GM12878 (cell line): ENCODE measurements at regions not wholly inside any gene's neighbourhood (a gene's known extent, or its start where the extent isn't known, plus 50 kb on each side); places are given as distances from the start of the nearest gene placed in this dataset.

Experiments
- ATAC-seq: fragments of 200-7000 bp; cut with Tn5 transposase; 3 replicates; pipeline ENCODE4 v1.9.1; 2020; ENCODE audit warnings: mild to moderate bottlenecking, moderate library complexity
- BruUV-seq: library from RNA; stranded (reverse); fragments of 400-500 nt; replicated peaks from 2 replicates; lab custom pipeline; 2021; lab: Mats Ljungman, UMichigan
- CTCF ChIA-PET: fragments of 300-600 bp; sonication (Branson Sonifier 250); formaldehyde crosslinking; extraction: SDS; loops from one replicate; lab custom pipeline; 2021; ENCODE audit warnings: inconsistent platforms; lab: Yijun Ruan, JAX
- POLR2A ChIA-PET: fragments of 350-600 bp; formaldehyde crosslinking; extraction: SDS; loops from one replicate; lab custom pipeline; 2021; ENCODE audit warnings: inconsistent platforms; lab: Charles Lee
- RAD21 ChIA-PET: fragments of 300-600 bp; sonication (Branson Sonifier 250); formaldehyde crosslinking; loops from one replicate; lab custom pipeline; 2023; ENCODE audit warnings: antibody characterized with exemption; ENCODE audit not compliant: unreplicated experiment; lab: Charles Lee
- SMC1A ChIA-PET: fragments of 300-600 bp; sonication (Branson Sonifier 250); formaldehyde crosslinking; loops from one replicate; lab custom pipeline; 2023; ENCODE audit not compliant: unreplicated experiment, uncharacterized antibody; lab: Charles Lee
- DNase-seq: peaks from one replicate; pipeline ENCODE4 v3.0.0-alpha.2; 2011; ENCODE audit warnings: low read depth, low spot score
- FAIRE-seq: peaks from 3 replicates; lab custom pipeline; 2011; peaks lifted over from hg19 to GRCh38; lab: Jason Lieb, UNC
- H2AFZ ChIP-seq: 2 replicates; pipeline ENCODE4 v1.6.0; 2011; ENCODE audit warnings: low read depth, low read length, control low read depth; ENCODE audit not compliant: control insufficient read depth
- H3K27ac ChIP-seq: 2 replicates; pipeline ENCODE4 v1.5.1; 2011; ENCODE audit warnings: control low read depth; ENCODE audit not compliant: control insufficient read depth, insufficient read depth
- H3K27me3 ChIP-seq, 2 experiments: replicated peaks in 1 of 2; 2 replicates each; pipeline versions ENCODE4 v1.6.0 to v1.6.1; 2011; ENCODE audit warnings: low read length in 1 of 2; ENCODE audit not compliant: control insufficient read depth in 2 of 2, insufficient read depth in 2 of 2
- H3K36me3 ChIP-seq, 2 experiments: 2 replicates each; pipeline ENCODE4 v1.5.1; 2011; ENCODE audit warnings: low read length in 1 of 2; ENCODE audit not compliant: control insufficient read depth in 2 of 2, insufficient read depth in 2 of 2
- H3K4me1 ChIP-seq: 2 replicates; pipeline ENCODE4 v1.6.1; 2011; ENCODE audit warnings: mild to moderate bottlenecking, low read length, moderate library complexity, mixed read lengths; ENCODE audit not compliant: control insufficient read depth, insufficient read depth
- H3K4me2 ChIP-seq: 2 replicates; pipeline ENCODE4 v1.6.0; 2011; ENCODE audit warnings: control low read depth; ENCODE audit not compliant: control insufficient read depth, insufficient read depth
- H3K4me3 ChIP-seq: fragments of 200-600 bp; sonication (generic); 2 replicates; pipeline ENCODE4 v1.5.1; 2016
- H3K79me2 ChIP-seq: 2 replicates; pipeline ENCODE4 v1.6.0; 2011; ENCODE audit warnings: low read length; ENCODE audit not compliant: control insufficient read depth, insufficient read depth
- H3K9ac ChIP-seq: 2 replicates; pipeline ENCODE4 v1.8.0; 2011; ENCODE audit warnings: low read length, control low read depth, mixed read lengths; ENCODE audit not compliant: control insufficient read depth, insufficient read depth
- H3K9me3 ChIP-seq: replicated peaks from 3 replicates; pipeline ENCODE4 v1.5.1; 2011; ENCODE audit warnings: mild to moderate bottlenecking, low read length; ENCODE audit not compliant: control insufficient read depth, insufficient read depth
- H4K20me1 ChIP-seq: 2 replicates; pipeline ENCODE4 v1.6.0; 2011; ENCODE audit not compliant: control insufficient read depth, insufficient read depth
- ETV6 ChIP-seq, 2 experiments: fragments of 450-650 bp in 1 of 2; IDR thresholded peaks in 1 of 2; conservative IDR thresholded peaks in 1 of 2; 2 replicates each; pipeline ENCODE4 v1.6.1; 2014; ENCODE audit warnings: antibody characterized with exemption in 1 of 2, borderline replicate concordance in 1 of 2, low read depth in 1 of 2, mild to moderate bottlenecking in 1 of 2, moderate library complexity in 1 of 2
- GABPA ChIP-seq: IDR thresholded peaks from 2 replicates; pipeline ENCODE4 v1.6.1; 2014; ENCODE audit warnings: antibody characterized with exemption, low read depth, mild to moderate bottlenecking, inconsistent platforms
- KAT2A ChIP-seq: conservative IDR thresholded peaks from 2 replicates; pipeline ENCODE4 v1.6.1; 2011; ENCODE audit warnings: low read depth, low read length; ENCODE audit not compliant: control insufficient read depth
- PML ChIP-seq: IDR thresholded peaks from 2 replicates; pipeline ENCODE4 v1.6.1; 2012; ENCODE audit warnings: low read length, inconsistent platforms
- RAD21 ChIP-seq: IDR thresholded peaks from 2 replicates; pipeline ENCODE4 v1.6.1; 2011; ENCODE audit warnings: mild to moderate bottlenecking, low read depth, low read length, moderate library complexity; ENCODE audit not compliant: insufficient read depth
- SPI1 ChIP-seq: IDR thresholded peaks from 2 replicates; pipeline ENCODE4 v1.6.1; 2011; ENCODE audit warnings: low read depth, mild to moderate bottlenecking, low read length, moderate library complexity, borderline replicate concordance; ENCODE audit not compliant: insufficient read depth
- SRF ChIP-seq, 2 experiments: IDR thresholded peaks; 2 replicates each; pipeline ENCODE4 v1.6.1; 2011; ENCODE audit warnings: low read depth in 2 of 2, low read length in 2 of 2, mild to moderate bottlenecking in 1 of 2, moderate library complexity in 1 of 2
- SUPT20H ChIP-seq: IDR thresholded peaks from 2 replicates; pipeline ENCODE4 v1.6.1; 2011; ENCODE audit warnings: low read depth, mild to moderate bottlenecking, low read length, moderate library complexity, borderline replicate concordance; ENCODE audit not compliant: control insufficient read depth
- WGBS: methylation state at CpG from one replicate; pipeline ENCODE4 v1.1.6; 2016; ENCODE audit warnings: low lambda C conversion rate; ENCODE audit not compliant: insufficient replicate concordance, insufficient coverage; ENCODE audit errors: missing lambda C conversion rate; 5-methylcytosine and 5-hydroxymethylcytosine counted together
- in situ Hi-C: fragments of 300-500 bp; cut with MboI; formaldehyde crosslinking; loops from 9 replicates; pipeline ENCODE4 v1.14.3; 2018; ENCODE audit warnings: mixed read lengths
- intact Hi-C: fragments of 100-400 bp; cut with micrococcal nuclease; formaldehyde crosslinking; loops from one replicate; pipeline ENCODE4 v1.14.2; 2022; ENCODE audit not compliant: unreplicated experiment
- TF ChIP-seq, protein P1 (sequence below): IDR thresholded peaks from 2 replicates; pipeline ENCODE4 v1.6.1; 2012; ENCODE audit warnings: low read length, inconsistent platforms
- TF ChIP-seq, protein P2 (sequence below): fragments of 450-650 bp; IDR thresholded peaks from 2 replicates; pipeline ENCODE4 v1.6.1; 2017; ENCODE audit warnings: borderline replicate concordance
- TF ChIP-seq, protein P3 (sequence below): fragments of 450-650 bp; IDR thresholded peaks from 2 replicates; pipeline ENCODE4 v1.6.1; 2016; ENCODE audit warnings: mild to moderate bottlenecking
- TF ChIP-seq, protein P4 (sequence below): IDR thresholded peaks from 2 replicates; pipeline ENCODE4 v1.6.1; 2012; ENCODE audit warnings: low read depth, low read length, improper control_type of control experiment

DNA sequence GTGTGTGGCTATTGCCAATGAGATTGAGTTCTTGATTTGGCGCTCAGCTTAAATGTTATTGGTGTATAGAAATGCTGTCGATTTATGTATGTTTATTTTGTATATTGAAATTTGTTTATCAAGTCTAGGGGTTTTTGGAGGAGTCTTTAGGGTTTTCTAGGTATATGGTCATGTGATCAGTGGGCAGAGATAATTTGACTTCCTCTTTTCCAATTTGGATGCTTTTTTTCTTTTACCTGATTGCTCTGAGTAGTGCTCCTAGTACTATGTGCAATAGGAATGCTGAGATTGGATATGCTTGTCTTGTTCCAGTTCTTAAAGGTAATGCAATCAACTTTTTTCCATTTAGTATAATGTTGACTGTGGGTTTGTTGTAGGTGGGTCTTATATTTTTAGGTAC is 99.8 kb upstream of the PMCH start:
- Histone ChIP-seq H3K27ac (no peak overlapping the region), H3K9ac (no peak overlapping the region), H3K36me3 (no peaks in the 10 kb centered on the region), H3K79me2 (no peaks in the 10 kb centered on the region), H3K4me1 (no peaks in the 10 kb centered on the region), H3K9me3 (no peaks in the 10 kb centered on the region; the same call in 2 of the 3 replicates), H3K4me3 (no peak overlapping the region), H3K27me3 (no peaks in the 10 kb centered on the region), H3K4me2 (no peak overlapping the region), H2AFZ (no peak overlapping the region), H4K20me1 (no peaks in the 10 kb centered on the region)
- ChIA-PET RAD21 (no interaction called here), SMC1A (interaction anchor here (1.1 to 1.9 kb wide), 2 partner anchors 125 to 405 kb away, joined by 3 to 4 read pairs; no protein-coding TSS in a partner anchor), CTCF (no interaction called here), POLR2A (no interaction called here)
- intact Hi-C loops, result no loop called here
- 88% methylated on average over 2 of the region's 2 CpGs for WGBS
- no TSS peak for BruUV-seq
- peak; percentile 37; the same call in 1 of the 2 replicates for TF ChIP-seq SPI1
- TF ChIP-seq, protein P1, sequence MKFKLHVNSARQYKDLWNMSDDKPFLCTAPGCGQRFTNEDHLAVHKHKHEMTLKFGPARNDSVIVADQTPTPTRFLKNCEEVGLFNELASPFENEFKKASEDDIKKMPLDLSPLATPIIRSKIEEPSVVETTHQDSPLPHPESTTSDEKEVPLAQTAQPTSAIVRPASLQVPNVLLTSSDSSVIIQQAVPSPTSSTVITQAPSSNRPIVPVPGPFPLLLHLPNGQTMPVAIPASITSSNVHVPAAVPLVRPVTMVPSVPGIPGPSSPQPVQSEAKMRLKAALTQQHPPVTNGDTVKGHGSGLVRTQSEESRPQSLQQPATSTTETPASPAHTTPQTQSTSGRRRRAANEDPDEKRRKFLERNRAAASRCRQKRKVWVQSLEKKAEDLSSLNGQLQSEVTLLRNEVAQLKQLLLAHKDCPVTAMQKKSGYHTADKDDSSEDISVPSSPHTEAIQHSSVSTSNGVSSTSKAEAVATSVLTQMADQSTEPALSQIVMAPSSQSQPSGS, result no peak
- no peak for DNase-seq
- in situ Hi-C loops, result no loop called here
- ATAC-seq, result no peak
- FAIRE-seq, result no peak

DNA sequence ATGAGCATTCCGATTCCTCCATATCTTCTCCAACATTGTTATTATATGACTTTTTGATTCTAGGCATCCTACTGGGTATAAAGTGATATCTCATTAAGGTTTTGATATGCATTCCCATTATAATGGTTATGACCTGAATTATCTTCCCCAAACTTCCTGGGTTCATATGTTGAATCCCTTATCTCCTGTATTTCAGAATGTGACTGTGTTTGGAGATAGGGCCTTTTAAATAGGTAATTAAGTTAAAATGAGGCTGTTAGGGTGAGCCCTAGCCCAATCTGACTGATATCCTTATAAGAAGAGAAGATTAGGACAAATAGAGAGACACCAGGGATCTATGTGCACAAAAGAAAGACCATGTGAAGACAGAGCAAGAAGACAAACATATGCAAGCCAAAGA is 96.9 kb upstream of the PMCH start:
- ATAC-seq, result no peak
- H3K27ac ChIP-seq, result no peak overlapping the region
- POLR2A ChIA-PET, result no interaction called here
- no peak overlapping the region for H3K9ac ChIP-seq
- no peak overlapping the region for H3K4me3 ChIP-seq
- H3K4me1 ChIP-seq, result no peaks in the 10 kb centered on the region
- H4K20me1 ChIP-seq, result no peaks in the 10 kb centered on the region
- intact Hi-C loops (no loop called here), in situ Hi-C loops (no loop called here)
- no peaks in the 10 kb centered on the region; the same call in 2 of the 3 replicates for H3K9me3 ChIP-seq
- no peak overlapping the region for H3K4me2 ChIP-seq
- no peak for DNase-seq
- CTCF ChIA-PET, result interaction anchor here (0.7 kb wide), 1 partner anchor 202 kb away, joined by 3 read pairs; no protein-coding TSS in a partner anchor
- no peaks in the 10 kb centered on the region for H3K27me3 ChIP-seq
- no peaks in the 10 kb centered on the region for H3K36me3 ChIP-seq
- RAD21 ChIA-PET, result no interaction called here
- SMC1A ChIA-PET, result no interaction called here
- no peak overlapping the region for H2AFZ ChIP-seq
- no peaks in the 10 kb centered on the region for H3K79me2 ChIP-seq
- WGBS, result 100% methylated on average over 1 of the region's 1 CpG
- BruUV-seq, result no TSS peak
- FAIRE-seq, result no peak
- TF ChIP-seq RAD21 (no peak), SUPT20H (no peak), SRF (IDR thresholded peaks at IDR 0.05; ENCODE audit: low read depth in 2 of 2, low read length in 2 of 2) (no peak), PML (no peak), KAT2A (no peak), ETV6 (conservative IDR thresholded peaks at IDR 0.05 in 1 of 2, IDR thresholded peaks at IDR 0.05 in 1 of 2; ENCODE audit: borderline replicate concordance in 1 of 2, low read depth in 1 of 2) (no peak), GABPA (no peak)
- TF ChIP-seq, protein P2, sequence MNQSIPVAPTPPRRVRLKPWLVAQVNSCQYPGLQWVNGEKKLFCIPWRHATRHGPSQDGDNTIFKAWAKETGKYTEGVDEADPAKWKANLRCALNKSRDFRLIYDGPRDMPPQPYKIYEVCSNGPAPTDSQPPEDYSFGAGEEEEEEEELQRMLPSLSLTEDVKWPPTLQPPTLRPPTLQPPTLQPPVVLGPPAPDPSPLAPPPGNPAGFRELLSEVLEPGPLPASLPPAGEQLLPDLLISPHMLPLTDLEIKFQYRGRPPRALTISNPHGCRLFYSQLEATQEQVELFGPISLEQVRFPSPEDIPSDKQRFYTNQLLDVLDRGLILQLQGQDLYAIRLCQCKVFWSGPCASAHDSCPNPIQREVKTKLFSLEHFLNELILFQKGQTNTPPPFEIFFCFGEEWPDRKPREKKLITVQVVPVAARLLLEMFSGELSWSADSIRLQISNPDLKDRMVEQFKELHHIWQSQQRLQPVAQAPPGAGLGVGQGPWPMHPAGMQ, result no peak
- TF ChIP-seq, protein P3, sequence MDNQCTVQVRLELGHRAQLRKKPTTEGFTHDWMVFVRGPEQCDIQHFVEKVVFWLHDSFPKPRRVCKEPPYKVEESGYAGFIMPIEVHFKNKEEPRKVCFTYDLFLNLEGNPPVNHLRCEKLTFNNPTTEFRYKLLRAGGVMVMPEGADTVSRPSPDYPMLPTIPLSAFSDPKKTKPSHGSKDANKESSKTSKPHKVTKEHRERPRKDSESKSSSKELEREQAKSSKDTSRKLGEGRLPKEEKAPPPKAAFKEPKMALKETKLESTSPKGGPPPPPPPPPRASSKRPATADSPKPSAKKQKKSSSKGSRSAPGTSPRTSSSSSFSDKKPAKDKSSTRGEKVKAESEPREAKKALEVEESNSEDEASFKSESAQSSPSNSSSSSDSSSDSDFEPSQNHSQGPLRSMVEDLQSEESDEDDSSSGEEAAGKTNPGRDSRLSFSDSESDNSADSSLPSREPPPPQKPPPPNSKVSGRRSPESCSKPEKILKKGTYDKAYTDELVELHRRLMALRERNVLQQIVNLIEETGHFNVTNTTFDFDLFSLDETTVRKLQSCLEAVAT, result no peak
- TF ChIP-seq, protein P4, sequence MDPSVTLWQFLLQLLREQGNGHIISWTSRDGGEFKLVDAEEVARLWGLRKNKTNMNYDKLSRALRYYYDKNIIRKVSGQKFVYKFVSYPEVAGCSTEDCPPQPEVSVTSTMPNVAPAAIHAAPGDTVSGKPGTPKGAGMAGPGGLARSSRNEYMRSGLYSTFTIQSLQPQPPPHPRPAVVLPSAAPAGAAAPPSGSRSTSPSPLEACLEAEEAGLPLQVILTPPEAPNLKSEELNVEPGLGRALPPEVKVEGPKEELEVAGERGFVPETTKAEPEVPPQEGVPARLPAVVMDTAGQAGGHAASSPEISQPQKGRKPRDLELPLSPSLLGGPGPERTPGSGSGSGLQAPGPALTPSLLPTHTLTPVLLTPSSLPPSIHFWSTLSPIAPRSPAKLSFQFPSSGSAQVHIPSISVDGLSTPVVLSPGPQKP, result no peak
